HG03432 (cell line): ENCODE measurements at regions not wholly inside any gene's neighbourhood (a gene's known extent, or its start where the extent isn't known, plus 50 kb on each side); places are given as distances from the start of the nearest gene placed in this dataset.

ENCODE experiments used
- ATAC-seq: cut with Tn5 transposase; IDR thresholded peaks from one replicate; pipeline ENCODE4 v1.9.1; 2021; ENCODE audit warnings: mild to moderate bottlenecking, moderate library complexity; ENCODE audit not compliant: unreplicated experiment

DNA sequence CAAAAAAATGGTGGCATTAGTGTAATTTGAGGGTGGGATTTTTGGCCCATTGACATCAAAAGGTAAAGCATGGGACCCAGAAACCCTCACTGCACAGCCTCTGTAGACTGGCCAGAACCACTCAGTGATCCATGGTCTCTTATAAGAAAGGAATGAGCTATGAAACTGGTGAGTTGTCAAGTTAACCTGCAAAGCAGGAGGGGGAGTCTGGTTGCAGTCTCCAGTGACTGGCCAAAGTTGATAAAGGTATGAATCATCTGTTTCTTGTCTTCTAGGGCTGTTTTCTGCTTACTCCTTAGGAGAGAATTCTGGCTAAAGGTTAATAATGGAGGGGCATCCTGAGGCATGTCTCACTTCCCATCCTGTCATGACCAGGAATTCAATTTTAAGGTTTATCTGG lies 325.2 kb downstream of the TLR4 start:
- no peak for ATAC-seq

DNA sequence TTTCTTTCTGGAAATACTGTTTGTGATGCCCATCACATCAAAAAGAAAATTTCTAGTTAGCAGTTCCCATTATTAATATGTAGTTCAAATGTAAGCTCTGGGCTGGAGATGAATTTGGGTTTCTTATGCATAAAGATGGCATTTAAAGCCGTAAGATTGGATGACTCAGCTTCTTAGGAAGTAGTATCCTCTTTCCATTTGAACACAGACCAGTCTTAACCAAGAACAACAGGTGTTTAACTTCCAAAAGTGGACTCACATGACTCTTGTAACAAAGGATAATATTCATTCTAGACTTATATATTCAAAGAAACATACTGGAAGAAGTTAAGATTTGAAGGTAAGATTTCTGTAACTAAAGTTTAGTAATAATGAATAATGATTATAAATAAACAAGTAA lies 330.5 kb downstream of the TLR4 start:
- no peak for ATAC-seq

DNA sequence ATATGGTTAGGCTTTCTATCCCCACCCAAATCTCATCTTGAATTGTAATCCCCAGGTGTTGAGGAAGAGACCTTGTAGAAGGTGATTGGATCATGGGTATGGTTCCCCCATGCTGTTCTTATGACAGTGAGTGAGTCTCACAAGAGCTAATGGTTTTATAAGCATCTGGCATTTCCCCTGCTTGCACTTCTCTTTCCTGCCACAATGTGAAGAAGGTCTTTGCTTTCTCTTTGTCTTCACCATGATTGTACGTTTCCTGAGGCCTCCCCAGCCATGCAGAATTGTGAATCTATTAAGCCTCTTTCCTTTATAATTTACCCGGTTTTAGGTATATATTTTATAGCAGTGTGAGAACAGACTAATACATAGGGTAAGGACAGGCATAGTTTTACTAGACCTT lies 334.5 kb downstream of the TLR4 start:
- ATAC-seq = no peak

DNA sequence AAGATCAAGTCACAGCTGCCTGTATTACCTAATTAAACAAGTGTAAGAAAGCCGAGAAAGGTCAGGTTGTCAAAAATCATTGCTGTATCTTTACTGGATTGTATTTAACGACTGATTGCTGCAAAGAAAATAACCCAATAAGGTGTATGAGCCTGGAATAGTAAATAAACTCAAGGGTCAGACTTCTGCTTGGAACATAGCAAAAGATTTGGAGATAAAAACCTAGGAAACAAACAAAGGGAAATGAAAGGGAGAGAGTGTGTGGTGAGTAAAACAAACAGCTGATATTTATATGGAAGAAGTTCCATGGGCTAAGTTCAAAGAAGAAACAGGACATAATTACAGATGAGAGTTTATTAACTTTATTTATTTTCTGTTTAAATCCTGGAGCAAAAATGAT lies 354.0 kb downstream of the TLR4 start:
- ATAC-seq = no peak

DNA sequence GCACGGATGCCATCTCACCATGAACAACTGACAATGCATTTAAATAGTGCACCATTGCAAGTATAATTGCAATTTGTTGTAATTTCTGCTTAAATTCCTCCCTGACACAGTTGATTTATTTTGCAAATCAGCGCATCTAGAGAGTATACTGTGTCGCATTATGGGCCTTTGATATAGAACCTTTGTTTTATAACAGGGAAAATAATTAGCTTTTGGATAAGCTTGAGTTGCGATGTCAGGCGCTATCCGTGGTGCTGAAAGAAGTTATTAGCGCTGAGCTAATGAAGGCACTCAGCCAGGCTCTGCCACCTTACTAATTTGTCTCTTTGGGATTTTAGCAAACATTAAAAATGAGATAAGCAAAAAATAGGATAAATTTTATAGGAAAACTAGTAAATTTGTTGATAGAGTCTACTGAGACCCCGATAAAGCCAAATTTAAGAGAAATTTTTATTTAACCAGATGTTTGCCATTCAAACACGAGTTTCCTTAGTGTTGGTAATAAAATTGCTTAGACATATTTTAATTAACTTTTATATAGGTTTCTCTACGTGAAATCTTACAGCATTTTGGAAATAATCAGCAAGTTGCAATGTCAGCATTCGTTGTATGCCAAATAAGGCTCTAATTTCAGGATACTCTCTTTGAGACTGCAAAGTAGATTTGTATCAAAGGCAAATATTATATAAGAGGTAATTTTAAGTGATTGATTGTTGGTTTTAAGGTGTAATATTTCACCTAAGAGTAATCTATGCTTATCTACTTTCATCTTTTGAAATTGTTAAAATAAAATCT lies 355.5 kb downstream of the TLR4 start:
- ATAC-seq = no peak

DNA sequence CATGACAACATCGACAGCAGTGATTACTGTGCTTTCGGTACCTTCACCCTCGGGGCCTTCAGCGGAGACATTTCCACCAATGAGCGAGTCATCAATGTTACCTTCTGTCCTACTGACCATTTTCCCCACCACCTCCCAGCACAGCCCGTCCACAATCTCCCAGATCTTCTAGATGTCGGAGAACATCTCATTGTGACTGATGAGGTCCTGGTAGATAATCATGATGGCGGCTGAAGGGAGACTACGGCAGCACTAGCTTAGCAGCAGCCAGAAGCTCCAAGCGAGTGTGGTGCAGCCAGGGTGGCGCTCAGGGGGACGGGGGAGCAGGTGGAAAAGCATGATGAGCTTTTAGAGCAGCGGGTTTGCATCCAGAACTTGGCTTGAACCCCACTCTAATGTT lies 379.0 kb downstream of the TLR4 start:
- no peak for ATAC-seq

DNA sequence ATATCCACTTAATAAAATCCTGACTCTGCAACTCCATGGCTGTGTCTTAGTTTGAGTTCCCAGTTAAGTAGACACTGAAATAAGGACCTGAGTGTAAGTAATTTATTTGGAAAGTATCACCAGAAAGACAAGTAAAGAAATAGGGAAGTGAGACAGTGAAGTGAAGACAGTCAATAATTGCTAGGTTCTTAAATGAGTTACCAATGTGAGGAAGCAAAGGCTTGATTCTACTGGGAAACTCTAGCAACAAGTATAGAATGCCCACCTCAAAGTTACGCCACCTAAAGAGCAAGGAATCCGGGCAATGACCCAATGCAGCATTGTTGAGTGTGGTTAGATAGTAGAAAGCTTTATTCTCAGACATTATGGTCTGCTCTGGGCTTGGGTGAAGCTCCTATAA lies 383.9 kb downstream of the TLR4 start:
- ATAC-seq = no peak

DNA sequence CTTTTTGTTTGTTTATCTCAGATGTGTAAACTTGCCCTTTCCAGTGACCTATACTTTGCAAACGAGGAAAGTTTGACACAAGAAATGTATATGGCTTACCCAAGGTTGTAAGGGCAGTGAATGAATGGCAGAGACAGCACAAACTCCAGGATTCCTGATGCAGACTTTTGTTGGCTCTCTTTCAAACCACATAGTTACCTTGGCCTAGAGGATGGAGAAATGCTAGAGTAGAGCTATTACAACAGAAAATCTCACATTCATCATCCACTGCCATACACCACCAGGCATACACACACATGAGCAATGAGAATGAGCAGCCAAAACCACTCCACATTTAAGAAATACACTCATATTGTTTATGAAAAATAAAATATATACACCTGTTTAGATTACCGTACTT lies 387.0 kb downstream of the TLR4 start:
- no peak for ATAC-seq

DNA sequence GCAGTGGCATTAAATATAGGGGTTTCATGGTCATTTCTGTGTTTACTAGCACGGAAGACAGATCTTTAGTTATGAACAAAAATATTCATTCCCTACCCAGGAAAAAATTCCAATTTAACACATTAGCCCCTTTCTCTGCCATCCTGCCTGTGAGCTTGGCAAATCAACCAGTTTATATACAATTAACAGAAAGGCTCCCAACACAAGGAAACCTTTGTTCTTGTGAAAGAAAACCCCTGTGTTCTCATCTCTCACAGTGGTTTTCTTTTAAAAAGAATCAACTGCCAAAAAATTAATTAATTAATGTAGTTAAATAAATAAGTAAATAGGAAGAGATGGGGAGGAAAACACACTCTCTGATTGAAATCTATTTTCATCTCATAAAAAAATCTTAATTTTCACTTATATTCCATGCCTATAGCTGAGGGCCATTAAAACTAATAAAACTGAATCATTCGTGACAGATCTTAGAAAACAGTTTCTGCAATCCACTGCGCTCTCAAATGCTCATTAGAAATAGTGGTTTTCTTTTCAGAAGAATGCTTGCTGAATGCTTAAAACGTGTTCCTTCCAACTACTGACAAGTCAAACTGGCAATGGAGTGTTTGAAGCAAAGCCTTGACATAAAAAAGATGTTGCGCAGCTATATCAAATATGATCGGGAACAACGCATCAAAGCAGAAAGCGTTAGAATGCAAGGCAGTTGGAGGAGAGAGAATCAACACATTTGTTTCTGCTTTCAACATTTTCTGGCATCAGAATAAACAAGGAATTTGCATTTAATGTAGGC lies 387.7 kb downstream of the TLR4 start:
- ATAC-seq = no peak

DNA sequence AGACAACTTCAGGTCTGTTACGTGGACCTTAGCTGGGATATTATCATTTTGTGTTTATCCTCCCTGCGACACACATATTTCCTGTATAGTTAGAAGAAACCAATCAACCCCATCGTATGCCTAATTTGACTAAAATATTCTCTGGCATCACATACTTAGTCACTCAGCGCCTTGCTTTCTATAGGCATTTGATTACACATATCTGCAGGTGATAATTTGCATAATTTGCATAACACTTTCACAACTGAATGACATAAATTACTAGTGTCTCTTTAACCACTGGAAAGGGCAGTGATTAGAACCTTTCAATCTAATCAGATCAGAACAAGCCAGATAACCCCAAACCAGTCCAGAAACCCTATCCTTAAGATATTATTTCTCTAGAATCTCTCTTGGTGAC lies 390.2 kb downstream of the TLR4 start:
- ATAC-seq = no peak

DNA sequence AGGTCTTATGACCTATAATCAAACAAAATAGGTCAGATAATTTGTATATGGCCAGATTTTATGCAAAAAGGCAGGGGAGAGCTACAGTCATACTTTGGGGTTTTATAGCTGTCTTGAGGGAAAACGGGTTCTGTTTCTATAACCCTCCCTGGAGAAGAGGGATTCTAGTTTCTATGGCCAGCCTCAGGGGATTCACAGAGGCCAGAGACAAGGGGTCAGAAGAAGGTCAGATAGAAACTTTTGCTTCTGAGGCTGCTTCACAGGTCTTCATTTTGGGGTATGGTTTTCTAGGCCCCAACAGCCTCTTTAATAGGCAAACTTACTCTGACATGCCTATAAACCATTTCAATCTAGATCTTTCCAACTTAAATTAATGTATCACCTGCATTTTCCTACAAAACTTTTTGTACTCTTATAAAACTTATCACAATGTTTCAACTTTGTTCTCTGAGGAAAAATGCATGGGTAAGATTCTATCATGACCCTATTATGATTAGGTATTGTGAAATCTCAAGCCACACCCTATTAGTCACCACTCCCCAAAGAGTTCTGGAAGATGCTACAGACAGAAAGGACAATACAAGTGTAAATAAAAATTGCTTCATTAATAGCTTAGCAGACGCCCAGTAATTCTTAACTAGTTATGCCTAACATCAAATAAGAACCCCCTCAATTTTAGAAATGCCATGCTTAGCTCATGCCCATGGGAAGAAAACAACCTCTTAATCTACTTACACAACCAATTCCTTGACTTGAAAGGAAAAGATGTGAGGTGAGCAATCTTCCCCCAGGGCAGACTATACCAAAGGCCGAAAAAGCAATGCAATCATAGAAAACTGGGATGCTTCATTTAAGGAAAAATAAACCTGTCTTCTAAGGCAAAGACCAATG lies 396.6 kb downstream of the TLR4 start:
- no peak for ATAC-seq

DNA sequence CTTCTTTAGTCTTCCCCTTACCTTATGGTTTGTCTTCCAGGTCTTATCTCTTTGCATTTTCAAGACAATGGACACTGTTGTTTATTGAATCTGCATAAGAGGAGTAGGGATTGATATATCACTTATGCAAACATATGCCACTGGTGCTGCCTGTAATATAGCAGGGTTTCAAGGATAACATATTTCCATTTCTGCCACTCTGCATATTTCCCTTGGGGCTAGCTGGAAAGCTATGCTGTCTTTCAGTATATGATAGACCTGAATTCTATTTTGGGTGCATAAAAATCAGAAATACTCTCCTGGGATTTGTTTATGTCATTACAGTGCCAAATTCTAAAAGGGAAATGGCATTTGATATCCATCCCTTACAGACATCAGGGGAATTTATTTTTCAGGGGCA lies 400.2 kb downstream of the TLR4 start:
- no peak for ATAC-seq

DNA sequence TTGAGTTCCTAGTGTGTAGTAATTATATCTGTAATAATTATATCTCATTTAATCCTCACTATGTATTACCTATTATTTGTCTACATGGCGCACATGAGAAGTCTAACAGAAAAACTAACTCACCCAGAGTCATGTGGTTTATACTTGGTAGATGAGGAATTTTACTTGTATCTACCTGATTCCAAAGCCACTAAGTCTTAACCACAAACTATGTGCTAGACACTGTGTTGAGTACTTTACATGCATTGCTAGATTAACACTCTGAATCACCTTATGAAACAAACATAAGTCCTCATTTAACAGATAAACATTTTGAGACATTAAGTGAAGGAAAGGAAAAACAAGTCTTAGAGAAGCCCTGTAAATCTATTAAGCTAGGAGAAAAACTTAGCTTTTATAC lies 404.8 kb downstream of the TLR4 start:
- no peak for ATAC-seq

DNA sequence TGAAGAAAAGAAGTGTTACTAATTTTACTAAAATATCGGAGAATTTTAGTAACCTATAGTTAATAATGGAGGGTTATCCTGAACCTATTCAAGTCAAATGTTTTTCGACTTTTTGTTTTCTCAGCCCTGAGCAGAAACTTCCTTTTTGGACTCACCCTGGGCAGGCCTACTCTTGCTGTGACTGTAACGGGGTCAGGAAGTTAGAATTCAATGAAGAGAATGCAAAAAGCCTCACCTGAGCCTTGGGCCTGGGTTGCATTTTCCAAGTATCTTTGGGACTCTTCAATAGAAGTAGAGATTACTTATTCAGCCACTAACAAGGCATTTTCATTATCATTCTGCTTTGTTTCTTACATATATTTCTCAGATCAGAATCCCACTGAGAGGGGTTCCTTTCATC lies 405.3 kb downstream of the TLR4 start:
- no peak for ATAC-seq

DNA sequence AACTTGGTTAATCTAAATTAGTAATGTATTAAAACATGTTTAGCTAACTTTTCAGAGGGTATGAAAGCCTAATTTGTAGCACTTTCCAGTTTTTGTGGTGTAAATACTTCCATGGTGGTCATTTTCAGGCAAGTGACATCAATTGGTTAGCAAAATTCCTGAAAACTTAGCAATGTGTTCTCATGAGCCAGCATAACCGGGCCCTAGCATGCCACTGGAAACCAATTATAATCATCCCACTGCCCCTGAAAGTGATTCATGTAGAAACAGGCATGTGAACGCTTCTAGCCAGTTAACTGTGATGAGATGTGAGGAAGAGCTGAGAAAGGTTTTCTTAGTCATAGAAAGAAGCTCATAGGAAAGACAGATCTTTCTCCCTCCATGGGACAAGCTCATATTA lies 417.2 kb downstream of the TLR4 start:
- no peak for ATAC-seq

DNA sequence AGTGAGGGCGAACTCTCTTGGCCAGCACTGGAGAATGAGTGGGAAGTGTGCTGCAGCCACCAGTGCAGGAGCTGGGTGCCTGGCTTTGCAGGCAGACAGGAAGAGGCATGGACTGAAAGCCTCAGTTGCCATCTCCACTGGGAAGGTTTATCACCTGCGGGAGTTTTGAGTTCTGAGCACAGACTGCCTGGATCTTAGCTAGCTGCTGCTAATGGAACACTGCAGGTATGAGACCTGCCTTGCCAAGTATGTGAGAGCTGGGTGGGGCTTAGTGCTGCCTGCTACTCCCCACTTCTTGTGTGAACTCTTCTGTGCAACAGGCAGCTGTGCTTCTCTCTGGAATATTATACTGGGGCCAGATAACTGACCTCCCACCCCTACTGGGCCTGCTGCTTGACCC lies 424.1 kb downstream of the TLR4 start:
- no peak for ATAC-seq

DNA sequence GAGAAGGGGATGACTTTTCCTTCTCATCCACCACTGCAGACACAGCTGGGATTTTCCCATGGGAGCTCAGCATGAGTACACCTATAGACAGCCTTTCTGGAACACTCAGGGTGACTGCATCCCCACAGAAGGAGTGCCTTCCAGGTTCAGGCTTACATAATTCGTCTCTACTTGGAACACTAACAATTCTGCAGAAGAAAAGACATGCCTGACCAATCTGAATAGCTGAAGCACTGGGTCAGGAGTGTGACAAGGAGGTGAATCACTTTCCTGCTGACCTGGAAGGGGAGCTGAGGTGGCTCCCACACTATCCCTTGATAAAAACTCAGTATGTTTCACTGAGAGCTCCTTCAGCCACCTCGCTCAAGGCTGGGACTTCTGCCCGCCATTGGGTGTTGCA lies 425.3 kb downstream of the TLR4 start:
- ATAC-seq = no peak

DNA sequence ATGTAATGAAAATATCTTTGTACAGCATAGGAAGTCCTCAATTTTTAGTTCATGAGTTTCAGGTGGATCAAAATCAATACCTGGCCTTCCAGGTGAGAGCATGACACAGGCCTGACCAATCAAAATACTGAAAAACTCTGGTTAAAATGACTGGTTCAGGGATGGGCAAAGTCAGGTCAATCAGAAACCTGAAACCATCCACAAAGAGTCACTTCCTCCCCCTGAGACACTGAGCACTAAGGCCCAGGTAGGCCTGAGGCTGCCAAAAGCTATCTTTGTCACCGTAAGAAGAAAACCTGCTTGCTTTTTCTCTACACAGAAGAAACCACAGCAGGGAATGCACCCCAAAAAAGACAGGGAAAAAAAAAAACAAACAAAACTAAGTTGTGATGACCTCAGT lies 444.8 kb downstream of the TLR4 start:
- no peak for ATAC-seq

DNA sequence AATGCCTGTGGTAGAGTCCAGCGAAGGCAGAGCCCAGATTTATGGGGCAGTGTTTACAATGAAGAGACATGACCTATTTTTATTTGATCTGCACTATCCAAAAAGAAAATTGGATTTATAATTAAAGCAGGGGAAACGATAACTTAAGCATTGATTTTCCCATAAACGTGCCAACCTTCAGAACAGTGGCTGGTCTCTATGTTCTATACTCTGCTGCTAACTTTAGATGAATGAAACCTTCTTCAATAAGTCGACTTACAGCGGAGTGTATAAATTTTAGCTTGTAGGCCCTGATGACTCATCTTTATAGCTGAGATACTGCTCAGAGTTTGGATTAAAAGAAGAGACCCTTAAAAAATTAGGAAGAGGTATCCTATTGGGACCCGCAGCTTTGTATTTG lies 452.6 kb downstream of the TLR4 start:
- no peak for ATAC-seq

DNA sequence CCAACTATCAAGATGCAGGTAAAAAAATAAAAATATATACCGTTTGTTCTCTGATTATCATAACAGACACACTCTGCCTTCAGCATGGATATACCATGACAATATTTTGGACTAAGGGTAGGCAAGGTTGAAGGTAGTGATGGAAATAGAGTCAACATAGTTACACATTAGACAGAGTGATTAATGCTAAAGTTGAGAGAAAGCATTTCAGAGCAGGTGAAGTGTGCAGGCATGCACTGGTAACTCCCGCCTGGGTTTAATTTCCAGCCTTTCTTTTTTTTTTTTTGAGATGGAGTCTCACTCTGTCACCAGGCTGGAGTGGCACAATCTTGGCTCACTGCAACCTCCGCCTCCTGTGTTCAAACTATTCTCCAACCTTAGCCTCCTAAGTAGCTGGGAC lies 458.5 kb downstream of the TLR4 start:
- ATAC-seq = no peak

DNA sequence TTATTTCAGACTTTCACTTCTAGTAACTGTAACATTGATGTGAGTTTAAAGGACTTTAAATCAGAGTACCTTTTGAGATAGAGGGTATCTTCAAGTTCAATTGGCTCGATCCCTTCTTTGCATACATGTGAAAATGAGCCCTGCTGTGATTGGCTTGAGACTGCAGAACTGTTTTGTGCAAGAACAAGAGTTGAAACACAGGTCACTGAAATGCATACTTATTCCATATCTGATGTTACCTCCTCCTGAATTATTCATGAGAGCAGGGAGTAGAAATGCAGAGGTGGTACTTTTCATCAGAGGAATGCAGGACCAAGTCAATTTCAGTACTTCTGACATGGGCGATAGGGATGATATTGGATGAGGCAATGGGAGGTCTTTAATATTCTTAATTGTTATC lies 459.5 kb downstream of the TLR4 start:
- ATAC-seq = no peak

DNA sequence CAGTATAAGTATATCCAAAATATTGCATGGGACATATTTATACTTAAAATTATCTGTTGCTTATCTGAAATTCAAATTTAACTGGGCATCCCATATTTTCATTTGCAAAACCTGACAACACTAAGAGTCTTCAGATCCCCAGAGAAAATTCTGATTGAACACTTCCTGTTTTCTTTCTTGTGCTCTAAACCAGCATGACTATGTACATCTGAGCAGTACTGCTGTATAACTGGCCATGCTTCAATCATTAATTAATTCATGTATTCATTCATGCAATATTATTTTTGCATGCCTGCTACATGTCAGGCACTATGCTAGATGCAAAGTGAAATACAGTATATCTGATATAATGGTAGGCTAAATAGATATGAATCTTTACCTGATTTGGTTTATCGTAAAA lies 461.2 kb downstream of the TLR4 start:
- no peak for ATAC-seq
